Activated CD8-positive, alpha-beta T cell treated with anti-CD3 and anti-CD28 coated beads, Interleukin-2, amount 10 ng/mL, durations not matched to agents 7 days and 5 days (primary cell): ENCODE measurements at regions not wholly inside any gene's neighbourhood (a gene's known extent, or its start where the extent isn't known, plus 50 kb on each side); places are given as distances from the start of the nearest gene placed in this dataset.

ENCODE experiments used
- ATAC-seq: fragments of 150-1000 bp; cut with Tn5 transposase; one replicate; pipeline ENCODE4 v1.10.0; 2021; ENCODE audit warnings: moderate library complexity
- CTCF ChIA-PET: fragments of 350-600 bp; sonication (Branson Sonifier 250); formaldehyde crosslinking; loops from one replicate; lab custom pipeline; 2021; ENCODE audit warnings: antibody characterized with exemption; lab: Charles Lee
- POLR2A ChIA-PET: fragments of 350-600 bp; sonication (Branson Sonifier 250); formaldehyde crosslinking; loops from one replicate; lab custom pipeline; 2021; ENCODE audit warnings: antibody characterized with exemption; lab: Charles Lee
- DNase-seq: peaks from one replicate; pipeline ENCODE4 v3.0.0-alpha.2; 2020
- H3K27ac Mint-ChIP-seq: one replicate; pipeline ENCODE4 v1.8.0; 2021; ENCODE audit warnings: mild to moderate bottlenecking, mixed read lengths
- H3K27me3 Mint-ChIP-seq: one replicate; pipeline ENCODE4 v1.8.0; 2021; ENCODE audit warnings: low read depth, mixed read lengths
- H3K36me3 Mint-ChIP-seq: one replicate; pipeline ENCODE4 v1.8.0; 2021; ENCODE audit warnings: low read depth, mixed read lengths
- H3K4me1 Mint-ChIP-seq: one replicate; pipeline ENCODE4 v1.8.0; 2021; ENCODE audit warnings: low read depth, mixed read lengths
- H3K4me3 Mint-ChIP-seq: one replicate; pipeline ENCODE4 v1.8.0; 2021; ENCODE audit warnings: mild to moderate bottlenecking, mixed read lengths
- H3K9me3 Mint-ChIP-seq: one replicate; pipeline ENCODE4 v1.8.0; 2022; ENCODE audit warnings: mixed read lengths; ENCODE audit not compliant: insufficient read depth

DNA sequence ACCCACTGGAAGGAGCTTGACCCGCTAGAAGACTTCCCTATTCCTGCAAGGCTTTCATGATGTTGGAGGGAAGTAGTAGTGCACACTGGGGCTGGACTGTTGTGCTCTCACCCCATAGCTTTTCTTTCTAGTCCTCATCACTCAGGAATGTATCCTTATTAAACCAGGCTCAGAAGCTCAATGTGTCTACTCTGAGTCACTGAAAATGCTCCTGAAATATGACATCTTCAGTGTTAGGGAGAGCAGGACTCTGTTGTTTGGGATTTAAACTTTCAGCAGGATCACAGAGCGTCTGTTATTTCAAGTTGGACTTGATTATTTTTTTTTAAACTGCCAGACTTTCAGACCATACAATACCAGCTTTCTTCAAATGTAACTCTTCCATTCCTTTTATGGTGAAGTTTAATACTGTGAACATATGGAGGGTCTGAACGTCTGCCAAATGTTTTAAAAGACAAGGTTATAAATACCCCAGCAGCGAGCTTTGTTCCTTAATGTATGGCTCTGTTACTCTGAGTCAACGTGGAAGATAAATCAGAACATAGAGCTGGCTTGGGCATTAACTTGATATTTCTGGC is 257.5 kb downstream of the CDH11 start:
- H3K27me3 Mint-ChIP-seq, result no peaks in the 10 kb centered on the region
- CTCF ChIA-PET, result no interaction called here
- H3K27ac Mint-ChIP-seq, result no peak overlapping the region
- POLR2A ChIA-PET, result no interaction called here
- H3K9me3 Mint-ChIP-seq, result no peaks in the 10 kb centered on the region
- ATAC-seq (no peak), DNase-seq (no peak)
- no peak overlapping the region for H3K4me3 Mint-ChIP-seq
- no peaks in the 10 kb centered on the region for H3K4me1 Mint-ChIP-seq
- H3K36me3 Mint-ChIP-seq, result no peaks in the 10 kb centered on the region

DNA sequence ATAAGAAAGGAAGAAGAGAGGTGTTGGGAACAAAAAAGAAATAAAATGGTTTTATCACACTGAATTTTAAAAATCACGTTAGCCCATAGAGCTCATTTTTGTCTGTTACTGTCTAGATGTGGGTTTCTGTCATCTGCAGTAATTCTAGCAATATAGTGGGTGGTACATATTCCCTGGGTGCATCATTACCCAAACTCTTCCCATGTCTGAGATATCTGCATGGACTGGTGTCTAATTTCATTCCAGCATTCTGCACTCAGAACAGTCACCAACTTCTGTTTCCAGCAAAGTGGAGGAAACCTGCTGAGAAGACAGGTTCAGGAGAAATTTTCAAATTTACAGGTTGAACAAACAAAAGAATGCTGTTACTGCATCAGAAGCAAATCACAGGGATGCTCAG is 263.8 kb downstream of the CDH11 start:
- Mint-ChIP-seq H3K27ac (no peak overlapping the region), H3K4me3 (no peak overlapping the region), H3K36me3 (no peaks in the 10 kb centered on the region), H3K27me3 (no peaks in the 10 kb centered on the region), H3K9me3 (no peaks in the 10 kb centered on the region), H3K4me1 (no peaks in the 10 kb centered on the region)
- CTCF ChIA-PET, result no interaction called here
- POLR2A ChIA-PET, result no interaction called here
- no peak for DNase-seq
- ATAC-seq, result no peak

DNA sequence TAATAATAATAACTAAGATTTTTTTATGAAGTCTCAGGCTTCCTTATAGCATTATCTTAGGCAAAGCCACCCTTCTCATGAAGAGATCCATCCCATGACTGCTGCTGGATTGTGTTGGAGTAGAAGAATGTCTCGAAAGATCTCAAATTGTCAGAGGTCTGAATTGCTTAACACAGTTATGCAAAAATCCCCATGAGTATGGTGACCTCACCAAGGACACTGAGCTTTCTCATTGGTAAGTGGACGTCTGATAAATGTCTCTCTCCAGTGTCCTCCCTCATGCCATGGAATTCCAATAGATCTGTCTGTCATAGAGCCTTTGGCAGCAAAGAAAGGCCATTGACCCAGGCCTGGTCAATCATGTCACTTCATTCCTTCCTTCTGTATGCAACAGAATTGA is 264.5 kb downstream of the CDH11 start:
- CTCF ChIA-PET, result no interaction called here
- no peak for DNase-seq
- no peaks in the 10 kb centered on the region for H3K27me3 Mint-ChIP-seq
- no peaks in the 10 kb centered on the region for H3K9me3 Mint-ChIP-seq
- H3K4me1 Mint-ChIP-seq, result no peaks in the 10 kb centered on the region
- no peak overlapping the region for H3K4me3 Mint-ChIP-seq
- H3K27ac Mint-ChIP-seq, result no peak overlapping the region
- POLR2A ChIA-PET, result no interaction called here
- no peak for ATAC-seq
- no peaks in the 10 kb centered on the region for H3K36me3 Mint-ChIP-seq

DNA sequence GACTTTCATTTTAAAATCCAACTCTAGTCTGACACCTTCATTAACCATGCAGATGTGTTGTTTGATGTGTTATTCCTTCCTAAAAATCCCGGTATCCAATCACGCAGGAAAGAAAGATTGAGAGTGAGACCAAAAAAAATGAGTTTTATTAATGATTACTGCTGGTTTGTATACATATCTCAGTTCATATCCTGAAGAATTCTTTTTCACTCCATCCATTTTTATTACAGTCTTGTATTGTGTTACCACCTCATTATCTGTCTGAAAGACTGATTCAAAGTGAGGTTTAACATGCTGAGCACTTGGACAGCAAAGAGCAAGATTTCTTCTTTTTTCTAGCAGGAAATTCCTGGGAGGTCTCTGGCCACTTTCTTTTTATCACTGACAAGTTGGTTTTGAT is 268.3 kb downstream of the CDH11 start:
- ATAC-seq (no peak), DNase-seq (no peak)
- H3K36me3 Mint-ChIP-seq, result no peaks in the 10 kb centered on the region
- H3K4me1 Mint-ChIP-seq, result no peaks in the 10 kb centered on the region
- POLR2A ChIA-PET, result no interaction called here
- no peak overlapping the region for H3K4me3 Mint-ChIP-seq
- no peaks in the 10 kb centered on the region for H3K27me3 Mint-ChIP-seq
- H3K27ac Mint-ChIP-seq, result no peak overlapping the region
- CTCF ChIA-PET, result no interaction called here
- H3K9me3 Mint-ChIP-seq, result peaks cover 9% of the 10 kb centered on the region

DNA sequence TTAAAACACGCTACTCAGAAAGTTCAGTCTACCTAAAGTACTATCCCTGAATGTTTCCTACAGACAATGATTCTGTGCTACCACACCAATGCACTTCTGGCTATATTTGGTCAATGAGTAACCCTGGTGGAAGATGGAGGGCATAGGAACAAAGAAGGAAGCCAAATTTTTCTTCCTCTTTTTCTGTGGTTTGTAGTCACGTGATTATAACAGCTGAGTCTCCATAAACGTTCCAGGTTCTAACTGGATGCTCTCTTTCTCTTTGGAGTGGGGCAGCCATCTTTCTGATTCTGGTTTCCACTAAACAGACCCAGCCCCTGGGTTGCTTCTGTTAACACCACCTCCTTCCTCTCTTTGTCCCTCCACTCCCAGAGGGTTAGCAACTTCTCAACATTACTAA is 274.9 kb downstream of the CDH11 start:
- no peak for ATAC-seq
- ChIA-PET POLR2A (no interaction called here), CTCF (no interaction called here)
- Mint-ChIP-seq H3K36me3 (no peaks in the 10 kb centered on the region), H3K9me3 (peaks cover 8% of the 10 kb centered on the region), H3K4me1 (no peaks in the 10 kb centered on the region), H3K27ac (no peak overlapping the region), H3K4me3 (no peak overlapping the region), H3K27me3 (no peaks in the 10 kb centered on the region)
- DNase-seq, result no peak

DNA sequence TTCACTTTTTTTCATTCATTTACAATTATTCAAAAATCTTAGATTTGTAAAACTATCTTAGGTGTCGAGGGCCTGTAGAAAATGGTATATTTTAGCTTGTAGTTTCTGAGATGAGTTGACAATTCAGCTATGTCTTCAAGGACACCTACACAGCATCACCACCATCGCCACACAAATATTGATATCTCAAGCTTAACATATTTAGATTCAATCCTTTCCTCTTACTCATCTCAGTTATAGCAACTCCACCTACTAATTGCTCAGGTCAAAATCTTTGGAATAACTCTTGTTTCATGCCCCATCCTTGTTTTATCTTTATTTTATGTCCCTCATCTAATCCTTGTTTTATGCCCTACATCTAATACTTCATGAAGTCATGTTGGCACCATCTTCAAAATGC is 276.8 kb downstream of the CDH11 start:
- no peaks in the 10 kb centered on the region for H3K36me3 Mint-ChIP-seq
- H3K27ac Mint-ChIP-seq, result no peak overlapping the region
- CTCF ChIA-PET, result no interaction called here
- DNase-seq (no peak), ATAC-seq (no peak)
- POLR2A ChIA-PET, result no interaction called here
- no peaks in the 10 kb centered on the region for H3K4me1 Mint-ChIP-seq
- peaks cover 3% of the 10 kb centered on the region for H3K9me3 Mint-ChIP-seq
- no peaks in the 10 kb centered on the region for H3K27me3 Mint-ChIP-seq
- no peak overlapping the region for H3K4me3 Mint-ChIP-seq

DNA sequence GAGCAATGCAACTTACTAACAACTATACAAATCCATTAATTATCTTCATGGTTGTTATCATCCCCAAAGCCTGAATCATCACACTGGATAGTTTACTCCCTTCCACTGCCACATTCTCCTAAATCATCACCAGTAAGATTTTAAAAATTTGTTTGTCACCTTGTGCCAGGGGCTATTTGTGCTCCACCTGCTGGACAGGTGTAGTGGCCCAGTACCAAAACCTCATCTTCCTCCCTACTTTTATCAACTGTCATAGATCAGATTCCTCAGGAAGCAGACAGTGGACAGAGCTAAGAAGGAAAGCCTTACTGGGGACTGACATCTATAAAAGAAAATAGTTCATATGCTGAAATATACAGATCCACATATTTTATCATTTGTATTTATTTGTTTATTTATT is 280.4 kb downstream of the CDH11 start:
- ChIA-PET CTCF (no interaction called here), POLR2A (no interaction called here)
- DNase-seq, result no peak

DNA sequence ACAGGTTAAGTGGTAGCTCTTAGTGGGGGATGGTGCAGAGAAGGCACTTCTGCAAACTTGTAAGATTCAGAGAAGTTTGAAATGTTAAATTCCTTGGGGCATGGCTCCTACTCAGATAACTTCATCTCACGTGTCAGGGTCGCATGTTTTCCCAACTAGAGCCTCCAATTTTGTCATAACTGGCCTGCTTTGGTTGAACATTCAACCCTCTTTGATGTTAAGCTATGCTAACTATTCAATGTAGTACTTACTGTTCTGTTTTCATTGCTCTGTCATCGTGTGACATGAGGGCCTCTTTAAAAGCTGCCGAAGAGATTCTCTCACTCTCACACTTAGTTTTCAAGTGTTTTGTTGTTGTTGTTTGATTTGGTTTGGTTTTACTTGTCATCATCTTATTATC is 280.8 kb downstream of the CDH11 start:
- H3K4me1 Mint-ChIP-seq, result no peaks in the 10 kb centered on the region
- ATAC-seq, result no peak
- H3K27ac Mint-ChIP-seq, result no peak overlapping the region
- DNase-seq, result no peak
- no peaks in the 10 kb centered on the region for H3K27me3 Mint-ChIP-seq
- peaks cover 14% of the 10 kb centered on the region for H3K9me3 Mint-ChIP-seq
- POLR2A ChIA-PET, result interaction anchor here (0.6 kb wide), 1 partner anchor 591 kb away, joined by 3 read pairs; no protein-coding TSS in a partner anchor
- CTCF ChIA-PET, result no interaction called here
- no peak overlapping the region for H3K4me3 Mint-ChIP-seq
- H3K36me3 Mint-ChIP-seq, result no peaks in the 10 kb centered on the region

More for the DNA sequence above, 280.4 kb downstream of the CDH11 start:
- no peak for ATAC-seq
- H3K9me3 Mint-ChIP-seq, result peaks cover 10% of the 10 kb centered on the region
- H3K4me1 Mint-ChIP-seq, result no peaks in the 10 kb centered on the region
- H3K36me3 Mint-ChIP-seq, result no peaks in the 10 kb centered on the region
- H3K27me3 Mint-ChIP-seq, result no peaks in the 10 kb centered on the region
- H3K27ac Mint-ChIP-seq, result no peak overlapping the region
- H3K4me3 Mint-ChIP-seq, result no peak overlapping the region

DNA sequence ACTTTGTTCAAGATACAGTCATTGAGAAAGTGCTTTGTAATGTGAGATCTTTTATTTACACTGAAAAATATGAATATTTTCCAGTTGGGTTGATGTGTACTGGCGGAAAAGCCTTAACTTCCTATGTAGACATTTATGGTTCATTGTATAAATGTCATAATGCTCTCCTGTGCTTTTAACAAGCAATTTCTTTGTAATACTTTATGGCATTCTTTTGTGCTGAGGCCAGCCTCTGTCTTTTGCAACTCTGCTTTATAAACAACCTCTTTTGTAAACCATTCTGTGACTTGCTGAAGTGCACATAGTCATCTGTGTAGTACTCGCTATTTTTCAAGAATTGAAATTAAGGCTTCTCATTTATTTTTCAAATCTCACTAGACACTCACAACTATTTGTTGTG is 291.2 kb downstream of the CDH11 start:
- ATAC-seq (no peak), DNase-seq (no peak)
- H3K36me3 Mint-ChIP-seq, result no peaks in the 10 kb centered on the region
- CTCF ChIA-PET, result no interaction called here
- no peak overlapping the region for H3K4me3 Mint-ChIP-seq
- POLR2A ChIA-PET, result no interaction called here
- H3K27ac Mint-ChIP-seq, result no peak overlapping the region
- no peaks in the 10 kb centered on the region for H3K4me1 Mint-ChIP-seq
- H3K27me3 Mint-ChIP-seq, result no peaks in the 10 kb centered on the region
- H3K9me3 Mint-ChIP-seq, result peaks cover 21% of the 10 kb centered on the region

DNA sequence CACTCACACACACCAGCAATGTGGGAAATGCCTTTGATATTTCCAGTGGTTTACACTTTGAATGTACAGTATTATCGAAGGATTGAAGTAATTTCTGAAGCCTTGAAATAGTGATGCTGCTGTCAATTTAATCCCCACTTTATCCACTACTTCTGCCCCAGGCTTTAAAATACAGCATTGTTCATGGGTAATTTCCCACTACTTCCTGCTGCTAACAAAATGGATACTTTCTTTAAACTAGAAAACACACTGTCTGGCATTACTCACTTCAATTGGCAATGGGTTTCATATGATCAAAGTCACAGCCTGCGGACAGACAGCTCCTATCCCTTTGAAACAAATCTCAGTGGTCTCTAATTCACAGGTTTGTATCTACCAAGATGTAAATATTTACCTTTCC is 292.2 kb downstream of the CDH11 start:
- no peak for DNase-seq
- no peaks in the 10 kb centered on the region for H3K27me3 Mint-ChIP-seq
- POLR2A ChIA-PET, result no interaction called here
- no peak overlapping the region for H3K4me3 Mint-ChIP-seq
- H3K9me3 Mint-ChIP-seq, result peaks cover 28% of the 10 kb centered on the region
- no peak overlapping the region for H3K27ac Mint-ChIP-seq
- no peaks in the 10 kb centered on the region for H3K36me3 Mint-ChIP-seq
- H3K4me1 Mint-ChIP-seq, result no peaks in the 10 kb centered on the region
- ATAC-seq, result no peak
- CTCF ChIA-PET, result no interaction called here

DNA sequence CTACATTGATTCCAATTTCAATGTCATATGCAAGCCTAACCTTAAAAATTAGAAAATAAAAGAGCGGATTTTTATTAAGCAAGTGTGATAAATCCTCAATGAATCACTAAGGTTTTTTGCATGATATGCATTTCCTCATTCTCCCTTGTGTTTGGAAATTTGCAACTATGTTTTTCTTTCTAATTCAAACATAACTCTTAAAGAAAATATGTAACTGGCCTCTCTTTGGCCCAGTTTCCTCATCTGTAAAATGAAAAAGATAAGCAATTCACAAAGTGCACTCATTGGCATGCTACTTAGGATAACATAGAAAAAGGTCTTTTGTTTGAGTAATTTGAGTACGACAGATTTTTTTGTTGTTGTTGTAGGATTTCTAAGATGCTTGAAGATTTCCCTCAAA is 295.5 kb downstream of the CDH11 start:
- CTCF ChIA-PET, result no interaction called here
- H3K4me3 Mint-ChIP-seq, result no peak overlapping the region
- no peaks in the 10 kb centered on the region for H3K36me3 Mint-ChIP-seq
- H3K4me1 Mint-ChIP-seq, result no peaks in the 10 kb centered on the region
- no peak for ATAC-seq
- H3K9me3 Mint-ChIP-seq, result peaks cover 21% of the 10 kb centered on the region
- no peak for DNase-seq
- POLR2A ChIA-PET, result no interaction called here
- no peak overlapping the region for H3K27ac Mint-ChIP-seq
- H3K27me3 Mint-ChIP-seq, result no peaks in the 10 kb centered on the region

DNA sequence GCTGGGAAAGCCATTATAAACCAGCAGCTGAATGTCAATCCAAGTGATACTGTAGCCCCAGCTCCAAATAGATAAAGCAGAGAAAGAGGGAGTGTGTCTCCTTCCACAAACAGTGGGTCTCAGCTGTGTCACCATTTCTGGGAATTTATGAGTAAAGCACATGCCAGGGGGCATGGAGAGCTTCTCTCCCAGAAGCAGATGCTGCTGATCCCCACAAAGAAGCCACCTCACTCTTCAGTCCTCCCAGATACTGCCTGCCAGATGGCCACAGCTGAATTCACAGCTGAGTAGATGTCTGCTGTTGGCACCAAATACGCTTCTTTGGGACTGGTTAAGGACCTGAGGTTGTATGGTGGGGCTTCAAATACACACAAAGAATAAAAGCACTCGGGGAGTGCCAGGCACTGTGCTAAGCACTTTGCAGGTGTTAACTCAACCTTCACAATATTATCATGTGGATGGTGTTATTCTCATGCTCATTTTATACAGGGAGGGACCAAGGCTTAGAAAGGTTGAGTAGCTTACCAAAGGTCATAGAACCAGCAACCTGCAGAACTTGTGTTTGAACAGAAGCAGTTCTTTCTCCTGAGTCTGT is 298.3 kb downstream of the CDH11 start:
- Mint-ChIP-seq H3K4me1 (no peaks in the 10 kb centered on the region), H3K36me3 (no peaks in the 10 kb centered on the region), H3K9me3 (peaks cover 11% of the 10 kb centered on the region), H3K4me3 (no peak overlapping the region), H3K27me3 (no peaks in the 10 kb centered on the region), H3K27ac (no peak overlapping the region)
- CTCF ChIA-PET, result no interaction called here
- no peak for DNase-seq
- no peak for ATAC-seq
- POLR2A ChIA-PET, result no interaction called here
